ENCODE measurements at regions not wholly inside any gene's neighbourhood (a gene's known extent, or its start where the extent isn't known, plus 50 kb on each side); places are given as distances from the start of the nearest gene placed in this dataset.

GRCh38 chr9:20065046-20065445, 276.2 kb upstream of the SLC24A2 start:
- H3K4me1 Mint-ChIP-seq = peaks cover 25% of the 10 kb centered on the region
- DNase-seq (ENCODE audit: low read depth, low spot score) = no peak
- no peaks in the 10 kb centered on the region for H3K27me3 Mint-ChIP-seq (ENCODE audit: low read depth)
- H3K4me3 Mint-ChIP-seq = no peak overlapping the region
- H3K27ac Mint-ChIP-seq (ENCODE audit: unreplicated experiment) = peak overlapping the region; percentile 2
- no peak for TF ChIP-seq CTCF (conservative IDR thresholded peaks at IDR 0.05)
- peaks cover 6% of the 10 kb centered on the region for H3K9me3 Mint-ChIP-seq
- no peaks in the 10 kb centered on the region for H3K36me3 Mint-ChIP-seq (ENCODE audit: low read depth)

- H3K4me1 Mint-ChIP-seq = peaks cover 6% of the 10 kb centered on the region
- no peak overlapping the region for H3K4me3 Mint-ChIP-seq
- H3K9me3 Mint-ChIP-seq = no peaks in the 10 kb centered on the region
- no peak for DNase-seq (ENCODE audit: low read depth, low spot score)
- no peaks in the 10 kb centered on the region for H3K36me3 Mint-ChIP-seq (ENCODE audit: low read depth)
- no peak overlapping the region for H3K27ac Mint-ChIP-seq (ENCODE audit: unreplicated experiment)
- no peak for TF ChIP-seq CTCF (conservative IDR thresholded peaks at IDR 0.05)
- H3K27me3 Mint-ChIP-seq (ENCODE audit: low read depth) = no peaks in the 10 kb centered on the region
Measured at GRCh38 chr9:20054734-20055133, 265.9 kb upstream of the SLC24A2 start.

GRCh38 chr9:20048985-20049384, 260.1 kb upstream of the SLC24A2 start:
- Mint-ChIP-seq H3K27me3 (ENCODE audit: low read depth) (no peaks in the 10 kb centered on the region), H3K27ac (ENCODE audit: unreplicated experiment) (no peak overlapping the region)
- TF ChIP-seq CTCF (conservative IDR thresholded peaks at IDR 0.05) = no peak

GRCh38 chr9:20048437-20048836, 259.6 kb upstream of the SLC24A2 start:
- H3K27ac Mint-ChIP-seq (ENCODE audit: unreplicated experiment) = no peak overlapping the region
- peaks cover 5% of the 10 kb centered on the region for H3K4me1 Mint-ChIP-seq
- no peaks in the 10 kb centered on the region for H3K9me3 Mint-ChIP-seq
- H3K4me3 Mint-ChIP-seq = no peak overlapping the region
- H3K36me3 Mint-ChIP-seq (ENCODE audit: low read depth) = no peaks in the 10 kb centered on the region
- DNase-seq (ENCODE audit: low read depth, low spot score) = no peak
- TF ChIP-seq CTCF (conservative IDR thresholded peaks at IDR 0.05) = no peak
- H3K27me3 Mint-ChIP-seq (ENCODE audit: low read depth) = no peaks in the 10 kb centered on the region

More at GRCh38 chr9:20048985-20049384, 260.1 kb upstream of the SLC24A2 start:
- no peaks in the 10 kb centered on the region for H3K9me3 Mint-ChIP-seq
- no peak for DNase-seq (ENCODE audit: low read depth, low spot score)
- H3K4me3 Mint-ChIP-seq = no peak overlapping the region
- peaks cover 6% of the 10 kb centered on the region for H3K4me1 Mint-ChIP-seq
- H3K36me3 Mint-ChIP-seq (ENCODE audit: low read depth) = no peaks in the 10 kb centered on the region

GRCh38 chr9:20044686-20045085, 255.8 kb upstream of the SLC24A2 start:
- DNase-seq (ENCODE audit: low read depth, low spot score) = no peak
- no peak for TF ChIP-seq CTCF (conservative IDR thresholded peaks at IDR 0.05)
- Mint-ChIP-seq H3K27me3 (ENCODE audit: low read depth) (no peaks in the 10 kb centered on the region), H3K9me3 (no peaks in the 10 kb centered on the region), H3K36me3 (ENCODE audit: low read depth) (no peaks in the 10 kb centered on the region), H3K4me3 (no peak overlapping the region), H3K4me1 (peaks cover 11% of the 10 kb centered on the region), H3K27ac (ENCODE audit: unreplicated experiment) (no peak overlapping the region)

GRCh38 chr9:20043461-20043860, 254.6 kb upstream of the SLC24A2 start:
- H3K36me3 Mint-ChIP-seq (ENCODE audit: low read depth) = no peaks in the 10 kb centered on the region
- TF ChIP-seq CTCF (conservative IDR thresholded peaks at IDR 0.05) = no peak
- H3K27me3 Mint-ChIP-seq (ENCODE audit: low read depth) = no peaks in the 10 kb centered on the region
- H3K4me1 Mint-ChIP-seq = peaks cover 11% of the 10 kb centered on the region
- H3K9me3 Mint-ChIP-seq = no peaks in the 10 kb centered on the region
- H3K4me3 Mint-ChIP-seq = no peak overlapping the region
- no peak for DNase-seq (ENCODE audit: low read depth, low spot score)
- no peak overlapping the region for H3K27ac Mint-ChIP-seq (ENCODE audit: unreplicated experiment)
